ENCODE measurements at regions not wholly inside any gene's neighbourhood (a gene's known extent, or its start where the extent isn't known, plus 50 kb on each side); places are given as distances from the start of the nearest gene placed in this dataset.

DNA sequence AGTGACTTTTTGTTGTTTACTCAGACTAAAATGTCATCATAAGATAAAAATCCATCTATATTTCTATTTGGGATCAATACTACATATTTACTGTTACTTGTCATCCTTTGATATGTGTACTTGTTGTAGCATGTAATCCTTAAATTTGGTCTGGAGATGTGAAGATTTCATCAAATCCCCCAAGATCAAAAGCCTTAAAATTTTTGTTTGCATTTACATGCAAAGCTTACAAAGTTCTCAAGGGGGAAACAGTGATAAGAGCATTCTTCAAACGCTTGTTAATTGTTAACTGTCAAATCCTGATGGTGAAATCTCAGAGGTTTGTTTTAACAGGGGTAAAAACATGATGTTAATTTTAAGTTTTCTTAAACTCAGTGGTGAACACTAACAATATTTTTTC lies 84.9 kb upstream of the SKAP2 start:
- intact Hi-C loops (cut with micrococcal nuclease), result no loop called here
- Histone ChIP-seq H3F3A (ENCODE audit: low read length, unreplicated experiment) (no peaks in the 10 kb centered on the region), H4K20me1 (ENCODE audit: low read length) (no peaks in the 10 kb centered on the region), H3K79me2 (ENCODE audit: low read length) (no peaks in the 10 kb centered on the region), H3K27ac (ENCODE audit: low read length) (no peak overlapping the region), H3K36me3 (ENCODE audit: low read depth, low read length) (no peaks in the 10 kb centered on the region), H3K4me2 (ENCODE audit: low read length) (no peak overlapping the region), H3K4me3 (ENCODE audit: low read length) (no peak overlapping the region), H2AFZ (ENCODE audit: low read length) (no peak overlapping the region), H3K9ac (ENCODE audit: low read length) (no peak overlapping the region), H3K4me1 (ENCODE audit: insufficient read depth, low read length) (no peaks in the 10 kb centered on the region), H3K27me3 (ENCODE audit: low read length) (no peaks in the 10 kb centered on the region), H3K9me2 (replicated peaks; ENCODE audit: low read length) (no peaks in the 10 kb centered on the region), H3K9me3 (ENCODE audit: low read length) (no peaks in the 10 kb centered on the region)
- ATAC-seq (no peak), DNase-seq (no peak)
- POLR2A ChIA-PET (ENCODE audit: unreplicated experiment), result no interaction called here
- CTCF ChIA-PET, result no interaction called here
- no TSS peak for BruUV-seq (replicated peaks)
- TF ChIP-seq EZH2 (IDR thresholded peaks at IDR 0.05; ENCODE audit: low read length, unreplicated experiment), result no peak
- no peak for TF ChIP-seq EZH2phosphoT487 (IDR thresholded peaks at IDR 0.05; ENCODE audit: borderline replicate concordance, low read length)
- no peak for TF ChIP-seq CTCF (conservative IDR thresholded peaks at IDR 0.05; ENCODE audit: low read depth, low read length)

GRCh38 chr7:26948617-26949118 lies 84.3 kb upstream of the SKAP2 start:
- no peaks in the 10 kb centered on the region for H3K9me2 ChIP-seq (replicated peaks; ENCODE audit: low read length)
- no peak overlapping the region for H3K4me3 ChIP-seq (ENCODE audit: low read length)
- no peak overlapping the region for H2AFZ ChIP-seq (ENCODE audit: low read length)
- H3F3A ChIP-seq (ENCODE audit: low read length, unreplicated experiment), result no peaks in the 10 kb centered on the region
- no peaks in the 10 kb centered on the region for H3K27me3 ChIP-seq (ENCODE audit: low read length)
- H3K79me2 ChIP-seq (ENCODE audit: low read length), result no peaks in the 10 kb centered on the region
- ChIA-PET CTCF (no interaction called here), POLR2A (ENCODE audit: unreplicated experiment) (no interaction called here)
- TF ChIP-seq CTCF (conservative IDR thresholded peaks at IDR 0.05; ENCODE audit: low read depth, low read length), result no peak
- TF ChIP-seq EZH2phosphoT487 (IDR thresholded peaks at IDR 0.05; ENCODE audit: borderline replicate concordance, low read length), result no peak
- no peak for TF ChIP-seq EZH2 (IDR thresholded peaks at IDR 0.05; ENCODE audit: low read length, unreplicated experiment)
- intact Hi-C loops (cut with micrococcal nuclease), result no loop called here
- H3K4me2 ChIP-seq (ENCODE audit: low read length), result no peak overlapping the region
- DNase-seq, result no peak
- H3K9ac ChIP-seq (ENCODE audit: low read length), result no peak overlapping the region
- H3K4me1 ChIP-seq (ENCODE audit: insufficient read depth, low read length), result no peaks in the 10 kb centered on the region
- H3K27ac ChIP-seq (ENCODE audit: low read length), result no peak overlapping the region
- H4K20me1 ChIP-seq (ENCODE audit: low read length), result no peaks in the 10 kb centered on the region
- no peaks in the 10 kb centered on the region for H3K36me3 ChIP-seq (ENCODE audit: low read depth, low read length)
- no peak for ATAC-seq
- no peaks in the 10 kb centered on the region for H3K9me3 ChIP-seq (ENCODE audit: low read length)
- BruUV-seq (replicated peaks), result no TSS peak

DNA sequence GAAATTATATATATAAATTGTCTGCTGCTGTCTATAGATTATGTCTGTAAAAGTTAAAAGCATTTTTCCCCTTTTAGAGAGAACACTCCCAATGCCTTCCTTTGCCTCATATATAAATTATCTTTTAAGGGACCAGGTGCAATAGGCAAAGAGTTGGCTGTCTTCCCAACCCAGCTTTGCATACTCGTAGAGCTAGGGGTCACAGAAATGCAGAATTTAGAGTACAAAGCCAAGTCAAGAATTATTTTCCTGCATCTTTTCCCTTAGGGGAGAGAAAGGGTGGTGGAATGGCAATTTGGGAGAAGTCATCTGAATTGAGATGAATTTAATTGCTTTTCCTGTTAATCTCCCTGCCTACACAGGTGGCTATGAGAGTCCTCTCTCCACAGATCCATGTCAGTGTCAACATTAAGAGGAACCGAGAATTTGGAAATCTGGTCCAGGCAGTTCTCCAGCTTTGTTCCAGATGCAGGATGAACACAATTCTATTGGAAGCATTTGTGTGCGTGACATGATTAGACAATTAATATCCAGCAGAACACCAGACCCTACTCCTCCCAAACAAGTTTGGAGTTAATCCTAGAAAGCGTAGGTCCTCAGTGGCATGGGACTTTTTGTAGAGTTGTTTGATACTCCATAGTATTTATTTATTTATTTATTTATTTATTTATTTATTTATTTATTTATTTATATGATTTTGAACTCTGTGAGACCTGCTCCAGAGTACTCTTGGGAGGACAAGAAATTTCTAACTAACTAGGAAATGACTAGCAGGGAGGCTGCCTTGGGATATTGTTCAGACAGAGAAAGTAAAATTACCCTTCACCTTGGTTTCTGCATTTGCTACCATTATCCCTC lies 80.3 kb upstream of the SKAP2 start:
- Histone ChIP-seq H4K20me1 (ENCODE audit: low read length) (no peaks in the 10 kb centered on the region), H3K9ac (ENCODE audit: low read length) (no peak overlapping the region), H3F3A (ENCODE audit: low read length, unreplicated experiment) (no peaks in the 10 kb centered on the region), H3K4me2 (ENCODE audit: low read length) (no peak overlapping the region), H3K9me2 (replicated peaks; ENCODE audit: low read length) (no peaks in the 10 kb centered on the region), H3K4me3 (ENCODE audit: low read length) (no peak overlapping the region), H3K27me3 (ENCODE audit: low read length) (no peaks in the 10 kb centered on the region), H3K9me3 (ENCODE audit: low read length) (no peaks in the 10 kb centered on the region), H2AFZ (ENCODE audit: low read length) (no peak overlapping the region), H3K27ac (ENCODE audit: low read length) (no peak overlapping the region), H3K4me1 (ENCODE audit: insufficient read depth, low read length) (no peaks in the 10 kb centered on the region), H3K79me2 (ENCODE audit: low read length) (no peaks in the 10 kb centered on the region), H3K36me3 (ENCODE audit: low read depth, low read length) (no peaks in the 10 kb centered on the region)
- BruUV-seq (replicated peaks), result no TSS peak
- intact Hi-C loops (cut with micrococcal nuclease), result no loop called here
- ChIA-PET POLR2A (ENCODE audit: unreplicated experiment) (no interaction called here), CTCF (no interaction called here)
- ATAC-seq, result no peak
- DNase-seq, result no peak
- TF ChIP-seq CTCF (conservative IDR thresholded peaks at IDR 0.05; ENCODE audit: low read depth, low read length), result no peak
- TF ChIP-seq EZH2phosphoT487 (IDR thresholded peaks at IDR 0.05; ENCODE audit: borderline replicate concordance, low read length), result no peak
- no peak for TF ChIP-seq EZH2 (IDR thresholded peaks at IDR 0.05; ENCODE audit: low read length, unreplicated experiment)

Measured in PC-3 (cell line).